Activated CD8-positive, alpha-beta memory T cell treated with anti-CD3 and anti-CD28 coated beads, Interleukin-2, amount 10 ng/mL, durations not matched to agents 7 days and 5 days (primary cell): ENCODE measurements at regions not wholly inside any gene's neighbourhood (a gene's known extent, or its start where the extent isn't known, plus 50 kb on each side); places are given as distances from the start of the nearest gene placed in this dataset.

Experiments used
- ATAC-seq: fragments of 150-1000 bp; cut with Tn5 transposase; one replicate; pipeline ENCODE4 v1.10.0; 2021; ENCODE audit warnings: moderate library complexity
- CTCF ChIA-PET: fragments of 350-600 bp; sonication (Branson Sonifier 250); formaldehyde crosslinking; loops from one replicate; lab custom pipeline; 2021; ENCODE audit warnings: antibody characterized with exemption; lab: Charles Lee
- DNase-seq: peaks from one replicate; pipeline ENCODE4 v3.0.0-alpha.2; 2020
- H3K27ac Mint-ChIP-seq: one replicate; pipeline ENCODE4 v1.8.0; 2021; ENCODE audit warnings: mild to moderate bottlenecking, mixed read lengths
- H3K27me3 Mint-ChIP-seq: one replicate; pipeline ENCODE4 v1.8.0; 2021; ENCODE audit warnings: mixed read lengths
- H3K36me3 Mint-ChIP-seq: one replicate; pipeline ENCODE4 v1.8.0; 2021; ENCODE audit warnings: mild to moderate bottlenecking, mixed read lengths
- H3K4me1 Mint-ChIP-seq: one replicate; pipeline ENCODE4 v1.8.0; 2021; ENCODE audit warnings: mixed read lengths
- H3K4me3 Mint-ChIP-seq: one replicate; pipeline ENCODE4 v1.8.0; 2021; ENCODE audit warnings: mild to moderate bottlenecking, moderate library complexity, mixed read lengths
- H3K9me3 Mint-ChIP-seq: one replicate; pipeline ENCODE4 v1.8.0; 2022; ENCODE audit warnings: low read depth, mixed read lengths

DNA sequence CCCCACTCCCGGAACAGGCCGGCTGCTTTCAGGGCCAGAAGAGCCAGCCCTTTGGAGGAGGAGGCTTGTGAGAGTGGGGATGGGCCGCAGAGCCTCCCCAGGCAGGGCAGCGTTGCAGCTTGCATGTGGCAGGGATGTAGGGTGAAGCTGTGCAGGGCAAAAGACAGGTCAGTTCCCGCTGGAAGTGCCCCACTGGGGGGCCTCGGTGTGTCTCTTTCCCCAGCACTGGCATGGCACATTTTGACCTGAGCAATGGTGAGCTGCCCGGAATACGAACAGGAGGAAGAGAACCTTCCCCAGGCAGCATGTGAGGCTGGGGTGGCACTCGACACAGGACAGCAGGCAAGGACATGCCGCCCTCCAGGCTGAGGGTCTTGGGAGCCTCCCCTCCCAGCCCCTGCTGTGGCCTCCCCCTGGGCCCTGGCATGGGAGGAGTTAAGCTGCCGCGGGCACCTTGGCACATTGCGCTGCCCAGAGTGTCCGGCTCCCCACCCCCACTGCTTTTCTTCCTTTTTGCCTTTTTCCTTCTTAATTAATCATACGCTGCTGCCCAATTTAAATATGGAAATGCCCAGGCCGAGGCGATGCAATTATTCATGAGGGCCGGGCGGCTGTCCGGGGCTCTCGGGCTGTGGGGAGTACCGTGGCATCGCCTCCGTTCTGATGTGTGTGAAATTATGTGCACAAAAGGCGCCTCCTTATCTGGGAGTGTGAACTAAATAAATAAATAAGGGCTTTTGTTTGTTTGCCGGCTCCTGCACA lies 76.0 kb upstream of the WNT7B start:
- Mint-ChIP-seq H3K27ac (peak overlapping the region; percentile 83), H3K9me3 (no peaks in the 10 kb centered on the region)

DNA sequence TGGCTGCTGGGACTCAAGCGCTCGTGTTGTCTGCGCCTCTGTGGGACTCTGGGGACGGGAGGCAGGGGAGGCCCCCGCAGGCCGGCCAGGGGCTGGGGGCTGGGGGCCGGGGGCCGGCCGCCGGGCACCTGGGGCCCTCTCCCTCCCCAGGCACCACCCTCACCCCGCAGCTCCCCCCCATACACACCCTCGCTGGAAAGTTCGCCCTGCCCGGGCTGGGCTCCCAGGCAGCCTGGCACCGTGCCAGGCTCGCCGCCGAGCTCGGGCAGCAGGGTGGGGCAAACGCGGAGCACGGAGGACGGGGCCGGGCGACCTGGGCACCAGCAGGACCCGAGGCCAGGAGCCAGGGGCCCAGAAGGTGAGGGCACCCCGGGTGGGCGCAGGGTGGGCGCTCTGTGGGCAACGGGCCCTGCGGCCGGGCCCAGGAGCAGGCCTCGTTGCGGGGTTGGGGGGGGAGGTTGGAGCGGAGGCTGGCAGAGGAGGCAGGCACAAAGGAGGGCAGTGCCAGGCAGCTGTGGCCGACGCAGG lies 76.7 kb upstream of the WNT7B start:
- H3K4me3 Mint-ChIP-seq, result peak overlapping the region; percentile 83
- peak overlapping the region; percentile 83 for H3K27ac Mint-ChIP-seq
- no peak for DNase-seq
- no peaks in the 10 kb centered on the region for H3K27me3 Mint-ChIP-seq
- peak; percentile 68 for ATAC-seq
- H3K36me3 Mint-ChIP-seq, result peaks cover 1% of the 10 kb centered on the region
- H3K4me1 Mint-ChIP-seq, result peaks cover 38% of the 10 kb centered on the region
- CTCF ChIA-PET, result interaction anchor here (0.6 to 2.6 kb wide), 4 partner anchors 9 to 69 kb away, joined by 3 to 12 read pairs (median 4); no protein-coding TSS in a partner anchor
- no peaks in the 10 kb centered on the region for H3K9me3 Mint-ChIP-seq

More for the DNA sequence above, 76.0 kb upstream of the WNT7B start:
- Mint-ChIP-seq H3K27me3 (no peaks in the 10 kb centered on the region), H3K4me3 (peak overlapping the region; percentile 83), H3K4me1 (peaks cover 34% of the 10 kb centered on the region), H3K36me3 (peaks cover 1% of the 10 kb centered on the region)
- DNase-seq (no peak), ATAC-seq (no peak)
- CTCF ChIA-PET, result interaction anchor here (0.6 to 1.7 kb wide), 5 partner anchors 9 to 69 kb away, joined by 3 to 6 read pairs (median 3); no protein-coding TSS in a partner anchor

DNA sequence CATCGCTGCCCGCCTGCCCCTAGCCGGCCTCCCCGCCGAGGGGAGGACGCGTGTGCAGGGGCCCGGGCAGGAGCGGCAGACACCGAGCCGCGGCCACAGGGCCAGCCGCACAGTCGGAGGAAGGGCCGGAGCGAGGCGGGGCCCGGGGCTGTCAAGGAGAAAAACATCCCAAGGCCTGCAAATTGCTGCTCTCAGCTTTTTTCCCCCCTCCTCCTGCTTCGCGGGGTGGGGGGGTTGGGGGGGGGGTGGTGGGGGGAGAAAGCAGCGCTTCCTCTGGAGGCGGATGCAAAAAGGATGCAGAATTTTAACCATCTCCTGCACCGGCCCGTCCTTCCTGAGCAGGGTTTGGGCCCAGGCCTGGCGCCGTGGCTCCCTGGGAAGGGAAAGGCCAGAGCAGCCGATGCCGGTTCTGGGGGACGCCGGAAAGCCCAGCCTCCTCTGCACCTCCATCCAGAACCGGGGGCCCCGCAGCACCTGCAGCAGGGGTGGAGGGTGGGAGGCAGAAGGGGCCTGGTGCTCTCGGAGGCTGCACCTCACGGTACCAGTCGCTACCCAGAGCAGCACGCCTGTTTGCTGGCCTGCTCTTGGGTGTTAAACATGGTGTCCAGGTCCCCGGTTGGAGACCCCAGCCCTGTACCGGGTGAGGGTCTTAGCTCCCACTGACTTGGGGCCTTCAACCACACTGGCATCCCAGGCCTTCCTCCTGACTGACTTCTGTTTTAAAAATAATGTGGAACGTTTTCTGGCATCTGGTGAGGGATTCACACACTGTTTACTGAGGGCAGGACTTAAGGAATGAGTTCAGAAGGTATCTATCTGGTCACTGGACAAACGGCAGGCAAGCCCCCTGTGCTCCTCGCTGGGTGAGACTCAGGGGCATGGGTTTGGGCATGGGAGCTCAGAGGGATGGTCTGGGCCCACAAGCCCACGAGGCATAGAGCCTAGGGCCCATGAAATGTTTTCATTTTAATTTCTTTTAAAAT lies 77.4 kb upstream of the WNT7B start:
- CTCF ChIA-PET, result interaction anchor here (1.1 to 2.6 kb wide), 4 partner anchors 10 to 68 kb away, joined by 3 to 12 read pairs (median 4); no protein-coding TSS in a partner anchor
- peak; percentile 46 for ATAC-seq
- peak; percentile 50 for DNase-seq
- Mint-ChIP-seq H3K27me3 (no peaks in the 10 kb centered on the region), H3K4me3 (peak overlapping the region; percentile 83), H3K36me3 (peaks cover 1% of the 10 kb centered on the region), H3K27ac (peak overlapping the region; percentile 90), H3K4me1 (peaks cover 41% of the 10 kb centered on the region), H3K9me3 (no peaks in the 10 kb centered on the region)

DNA sequence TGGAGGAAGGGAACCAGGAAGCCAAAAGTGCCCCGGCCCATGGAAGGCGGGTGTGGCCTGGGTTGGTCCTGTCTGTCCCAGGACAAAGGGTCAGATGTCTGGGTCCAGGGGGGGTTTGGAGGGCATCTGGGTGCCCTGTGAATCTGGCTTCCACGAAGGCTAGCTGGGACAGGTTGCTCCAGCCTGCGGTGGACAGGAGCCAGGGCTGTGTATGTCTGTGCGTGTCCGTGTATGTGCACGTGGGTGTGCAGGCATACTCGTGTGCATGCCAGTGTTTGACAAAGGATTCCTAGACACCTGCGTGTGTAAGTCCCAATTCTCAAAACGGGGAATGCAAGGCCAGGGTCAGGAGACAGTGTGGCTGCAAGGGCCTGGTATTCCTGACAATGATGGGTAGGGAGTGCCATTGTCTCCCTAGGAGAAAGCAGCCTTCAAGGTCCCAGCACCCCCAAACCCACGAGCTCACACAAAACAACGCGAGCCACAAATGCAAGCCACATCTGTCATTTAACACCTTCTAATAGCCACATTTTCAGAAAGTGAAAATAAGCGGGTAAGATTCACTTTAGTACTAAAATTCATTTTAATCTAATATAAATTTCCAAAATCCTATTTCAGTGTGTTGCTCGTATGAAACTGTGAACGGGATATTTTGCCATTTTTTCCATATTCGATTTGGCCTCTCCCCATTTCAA lies 78.4 kb upstream of the WNT7B start:
- peak overlapping the region; percentile 83 for H3K4me3 Mint-ChIP-seq
- H3K27ac Mint-ChIP-seq, result peak overlapping the region; percentile 33
- DNase-seq (no peak), ATAC-seq (no peak)
- CTCF ChIA-PET, result interaction anchor here (1.1 to 2.6 kb wide), 3 partner anchors 11 to 49 kb away, joined by 4 to 12 read pairs (median 5); no protein-coding TSS in a partner anchor
- peaks cover 3% of the 10 kb centered on the region for H3K36me3 Mint-ChIP-seq
- no peaks in the 10 kb centered on the region for H3K27me3 Mint-ChIP-seq
- H3K9me3 Mint-ChIP-seq, result no peaks in the 10 kb centered on the region
- peaks cover 41% of the 10 kb centered on the region for H3K4me1 Mint-ChIP-seq

DNA sequence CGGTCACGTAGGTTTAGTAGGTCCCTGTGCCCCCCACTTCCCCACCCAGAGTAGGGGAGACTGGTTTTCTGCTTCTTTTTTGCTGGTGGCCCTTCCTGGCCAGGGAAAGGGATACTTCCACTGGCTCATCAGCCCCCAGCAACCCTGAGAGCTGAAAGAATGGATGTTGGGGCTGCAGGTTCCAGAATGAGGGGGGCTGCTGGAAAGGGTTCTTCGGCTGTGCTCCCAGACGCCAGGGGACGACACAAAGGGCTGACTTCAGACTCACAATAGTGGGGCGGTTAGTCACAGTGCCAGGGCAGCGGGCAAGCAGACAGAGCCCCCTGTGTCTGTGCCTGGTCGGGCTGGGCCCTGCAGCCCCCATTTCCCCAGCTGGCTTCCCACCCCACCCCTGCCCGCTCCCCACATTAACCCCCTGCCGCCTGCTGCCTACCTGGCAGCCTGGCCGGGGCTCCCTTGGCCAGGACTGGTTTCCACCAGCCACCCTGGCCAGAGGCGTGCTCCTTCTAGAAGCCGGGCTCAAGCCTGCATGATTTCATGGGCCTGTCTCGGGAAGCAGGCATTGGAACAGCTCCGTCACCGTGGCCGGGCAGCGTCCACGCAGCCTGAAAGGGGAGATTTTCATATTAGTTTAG lies 79.1 kb upstream of the WNT7B start:
- ATAC-seq (no peak), DNase-seq (no peak)
- peaks cover 3% of the 10 kb centered on the region for H3K36me3 Mint-ChIP-seq
- no peak overlapping the region for H3K4me3 Mint-ChIP-seq
- H3K4me1 Mint-ChIP-seq, result peaks cover 41% of the 10 kb centered on the region
- CTCF ChIA-PET, result interaction anchor here (1.3 to 2.6 kb wide), 3 partner anchors 14 to 50 kb away, joined by 4 to 12 read pairs (median 5); no protein-coding TSS in a partner anchor
- no peaks in the 10 kb centered on the region for H3K27me3 Mint-ChIP-seq
- H3K9me3 Mint-ChIP-seq, result no peaks in the 10 kb centered on the region
- no peak overlapping the region for H3K27ac Mint-ChIP-seq

DNA sequence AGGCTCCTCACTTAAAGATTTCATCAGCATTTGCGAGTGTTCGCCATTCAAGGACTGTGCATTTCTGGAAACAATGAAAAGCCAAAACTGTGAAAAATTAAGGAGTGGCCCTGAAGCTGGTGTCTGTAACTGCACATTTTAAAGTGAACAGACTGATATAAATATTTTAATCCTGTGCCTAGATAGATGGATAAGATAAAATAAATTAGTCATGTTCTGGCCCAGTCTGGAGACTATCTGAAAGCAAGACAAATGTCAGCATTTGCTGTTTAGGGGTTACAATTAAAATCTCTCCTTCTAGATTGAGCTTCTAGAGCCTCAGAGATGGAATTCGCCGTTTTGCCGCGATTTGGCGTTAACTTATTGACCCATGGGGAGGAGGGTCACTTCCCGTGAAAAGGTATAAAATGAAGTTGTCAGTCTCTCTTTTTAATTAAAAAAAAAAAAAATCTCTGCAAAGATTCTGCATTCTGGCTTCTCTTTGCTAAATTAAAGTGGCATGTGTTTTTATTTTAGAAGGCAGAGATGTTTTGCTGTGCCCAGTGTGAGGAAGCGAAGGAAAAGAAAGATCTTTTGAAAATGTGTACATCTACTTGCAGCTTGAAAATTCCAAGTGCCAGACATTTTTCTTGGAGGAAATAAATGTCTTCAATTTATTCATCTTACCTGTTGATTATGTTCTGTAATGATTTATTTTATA lies 79.7 kb upstream of the WNT7B start:
- CTCF ChIA-PET, result interaction anchor here (1.3 to 1.4 kb wide), 2 partner anchors 20 to 60 kb away, joined by 4 to 6 read pairs; no protein-coding TSS in a partner anchor
- H3K27ac Mint-ChIP-seq, result no peak overlapping the region
- H3K9me3 Mint-ChIP-seq, result no peaks in the 10 kb centered on the region

DNA sequence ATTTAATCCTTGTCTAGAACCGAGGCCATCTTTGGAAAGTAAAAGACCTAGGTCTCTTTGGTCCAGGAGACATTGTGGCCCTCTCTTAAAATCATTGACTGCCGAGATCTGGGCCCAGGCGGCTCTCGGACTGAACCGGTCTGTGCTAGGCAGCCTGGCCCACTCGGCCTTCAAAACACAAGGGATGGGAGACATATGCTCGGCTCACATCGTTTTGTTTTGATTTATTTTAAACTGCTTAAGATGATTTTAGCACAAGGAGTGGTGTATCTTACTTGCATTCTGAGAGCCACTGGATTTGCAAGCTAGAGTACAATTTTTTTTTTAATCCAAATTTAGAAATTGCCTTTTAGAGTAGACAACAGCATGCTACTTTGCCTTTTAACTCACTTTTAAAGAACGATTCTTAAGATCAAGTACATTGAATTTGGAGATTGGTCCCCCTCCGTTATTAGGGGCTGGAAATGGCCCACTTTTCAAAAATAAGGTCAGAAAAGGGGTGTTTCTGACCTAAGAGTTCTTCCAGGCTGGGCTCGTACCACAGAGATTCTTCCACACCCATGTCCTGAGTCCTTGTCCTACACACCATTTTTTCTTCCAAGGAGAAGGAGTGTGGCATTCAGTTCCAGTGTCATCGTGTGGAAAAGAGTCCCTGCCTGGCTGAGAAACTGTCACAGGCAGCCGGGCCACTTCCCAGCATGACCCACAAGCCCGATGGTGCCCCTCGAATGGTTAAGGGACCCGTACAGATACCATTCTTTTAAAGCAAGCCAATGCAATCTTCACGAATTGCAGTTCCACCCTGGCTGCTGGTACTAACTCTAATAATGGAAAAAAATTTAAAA lies 80.5 kb upstream of the WNT7B start:
- DNase-seq (no peak), ATAC-seq (peak; percentile 1)
- peaks cover 41% of the 10 kb centered on the region for H3K4me1 Mint-ChIP-seq
- CTCF ChIA-PET, result interaction anchor here (1.2 to 1.4 kb wide), 3 partner anchors 20 to 59 kb away, joined by 4 to 6 read pairs (median 5); no protein-coding TSS in a partner anchor
- peaks cover 4% of the 10 kb centered on the region for H3K27me3 Mint-ChIP-seq
- H3K9me3 Mint-ChIP-seq, result no peaks in the 10 kb centered on the region
- peak overlapping the region; percentile 22 for H3K4me3 Mint-ChIP-seq
- peaks cover 3% of the 10 kb centered on the region for H3K36me3 Mint-ChIP-seq
- H3K27ac Mint-ChIP-seq, result peak overlapping the region; percentile 85

More for the DNA sequence above, 79.7 kb upstream of the WNT7B start:
- Mint-ChIP-seq H3K36me3 (peaks cover 3% of the 10 kb centered on the region), H3K4me1 (peaks cover 38% of the 10 kb centered on the region), H3K27me3 (no peaks in the 10 kb centered on the region), H3K4me3 (no peak overlapping the region)
- ATAC-seq, result no peak
- no peak for DNase-seq

DNA sequence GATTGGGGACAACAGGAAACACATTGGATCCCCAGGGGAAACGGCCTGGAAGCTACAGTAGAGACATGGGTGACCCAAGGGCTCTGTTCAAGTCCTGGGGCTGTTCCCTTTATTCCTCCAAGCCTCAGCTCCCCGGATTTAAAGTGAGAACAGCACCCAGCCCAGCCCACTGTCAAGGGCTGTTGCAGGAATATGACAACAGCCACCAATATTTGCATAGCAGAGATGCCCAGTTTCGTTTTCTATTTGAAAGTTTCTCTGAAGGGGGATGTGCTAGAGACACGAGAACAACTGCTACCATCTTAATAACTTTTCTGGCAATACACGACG lies 81.1 kb upstream of the WNT7B start:
- Mint-ChIP-seq H3K9me3 (no peaks in the 10 kb centered on the region), H3K4me1 (peaks cover 37% of the 10 kb centered on the region), H3K4me3 (peak overlapping the region; percentile 22), H3K27ac (peak overlapping the region; percentile 85), H3K27me3 (peaks cover 7% of the 10 kb centered on the region), H3K36me3 (peaks cover 3% of the 10 kb centered on the region)
- peak; percentile 76 for ATAC-seq
- peak; percentile 67 for DNase-seq
- CTCF ChIA-PET, result interaction anchor here (0.7 to 1.5 kb wide), 3 partner anchors 21 to 62 kb away, joined by 4 to 5 read pairs (median 4); no protein-coding TSS in a partner anchor

DNA sequence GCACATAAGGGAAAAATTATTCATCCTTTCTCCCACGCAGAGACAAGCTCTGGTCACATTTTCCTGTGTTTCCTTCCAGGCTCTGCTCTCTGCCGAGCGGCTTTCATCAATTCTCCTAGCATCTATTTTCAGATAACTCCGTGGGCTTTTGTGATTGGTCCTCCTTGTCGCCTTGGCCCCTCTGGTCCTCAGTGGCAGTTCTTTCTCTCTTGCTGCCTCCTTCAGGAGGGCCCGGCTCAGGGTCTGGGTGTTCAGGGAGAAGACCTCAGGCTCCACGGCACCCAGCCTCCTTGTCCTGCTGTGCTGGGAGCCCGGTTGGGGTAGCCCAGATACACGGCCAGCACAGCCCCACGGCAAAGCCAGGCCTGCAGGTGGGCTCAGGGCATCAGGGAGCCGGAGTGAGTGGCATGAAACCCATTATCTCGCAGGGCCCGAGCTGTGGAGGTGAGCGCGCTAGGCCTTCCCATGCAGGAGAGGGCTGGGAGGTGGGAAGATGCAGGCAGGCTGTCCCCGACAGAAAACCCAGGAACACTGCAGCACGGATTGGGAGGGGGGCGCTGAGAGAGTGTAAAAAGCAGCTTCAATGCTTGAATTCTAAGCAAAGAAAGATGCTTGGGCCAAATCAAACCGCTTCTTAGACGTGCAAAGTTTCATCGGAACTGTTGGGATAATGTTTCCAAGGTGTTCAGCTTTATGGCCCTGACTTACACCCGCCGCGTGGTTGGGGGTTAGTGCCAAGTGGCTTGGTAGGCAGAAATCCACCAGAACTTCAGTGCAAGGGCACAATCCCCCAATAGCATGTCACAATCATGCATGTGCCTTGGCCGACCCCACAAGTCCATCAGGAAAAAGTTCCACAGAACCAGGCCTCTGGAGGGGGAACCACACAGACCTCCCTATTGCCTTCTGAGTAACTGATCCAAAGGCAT lies 81.9 kb upstream of the WNT7B start:
- H3K27ac Mint-ChIP-seq, result peak overlapping the region; percentile 81

More for the DNA sequence above, 81.9 kb upstream of the WNT7B start:
- ATAC-seq (no peak), DNase-seq (no peak)
- Mint-ChIP-seq H3K36me3 (peaks cover 3% of the 10 kb centered on the region), H3K4me3 (no peak overlapping the region), H3K4me1 (peaks cover 35% of the 10 kb centered on the region), H3K27me3 (peaks cover 7% of the 10 kb centered on the region), H3K9me3 (no peaks in the 10 kb centered on the region)
- CTCF ChIA-PET, result interaction anchor here (0.7 to 1.5 kb wide), 5 partner anchors 16 to 63 kb away, joined by 3 to 5 read pairs (median 4); no protein-coding TSS in a partner anchor
